Mucosa of stomach (tissue), 1 donor: ENCODE measurements at regions not wholly inside any gene's neighbourhood (a gene's known extent, or its start where the extent isn't known, plus 50 kb on each side); places are given as distances from the start of the nearest gene placed in this dataset.

Experiments
- H3K27me3 ChIP-seq: one replicate; pipeline ENCODE4 v1.7.0; 2013; ENCODE audit warnings: mild to moderate bottlenecking, low read length; ENCODE audit not compliant: control insufficient read depth, insufficient read depth
- H3K36me3 ChIP-seq: one replicate; pipeline ENCODE4 v1.7.0; 2013; ENCODE audit warnings: low read length; ENCODE audit not compliant: control insufficient read depth, insufficient read depth
- H3K4me1 ChIP-seq: one replicate; pipeline ENCODE4 v1.7.0; 2013; ENCODE audit warnings: mild to moderate bottlenecking, low read length; ENCODE audit not compliant: control insufficient read depth, insufficient read depth
- H3K4me3 ChIP-seq: one replicate; pipeline ENCODE4 v1.7.0; 2013; ENCODE audit warnings: low read length
- H3K9ac ChIP-seq: one replicate; pipeline ENCODE4 v1.7.0; 2013; ENCODE audit warnings: mild to moderate bottlenecking, low read length, moderate library complexity
- H3K9me3 ChIP-seq: one replicate; pipeline ENCODE4 v1.7.0; 2013; ENCODE audit warnings: mild to moderate bottlenecking, low read length, moderate library complexity; ENCODE audit not compliant: control insufficient read depth
- donor health status: Pancreatic carcinoma.

- Histone ChIP-seq H3K9ac (no peak overlapping the region), H3K9me3 (no peaks in the 10 kb centered on the region), H3K36me3 (no peaks in the 10 kb centered on the region), H3K27me3 (no peaks in the 10 kb centered on the region), H3K4me1 (no peaks in the 10 kb centered on the region), H3K4me3 (no peak overlapping the region)
These were observed 171.2 kb upstream of the CHRM2 start for GRCh38 chr7:136697271-136697670.

- Histone ChIP-seq H3K9me3 (no peaks in the 10 kb centered on the region), H3K36me3 (no peaks in the 10 kb centered on the region), H3K9ac (no peak overlapping the region), H3K4me1 (no peaks in the 10 kb centered on the region), H3K4me3 (no peak overlapping the region), H3K27me3 (no peaks in the 10 kb centered on the region)
These were observed 175.0 kb upstream of the CHRM2 start for GRCh38 chr7:136693166-136694119.

GRCh38 chr7:136692221-136692620 is 176.2 kb upstream of the CHRM2 start:
- no peaks in the 10 kb centered on the region for H3K27me3 ChIP-seq
- no peaks in the 10 kb centered on the region for H3K36me3 ChIP-seq
- H3K9me3 ChIP-seq, result no peaks in the 10 kb centered on the region
- no peak overlapping the region for H3K4me3 ChIP-seq
- no peak overlapping the region for H3K9ac ChIP-seq
- H3K4me1 ChIP-seq, result no peaks in the 10 kb centered on the region

GRCh38 chr7:136688601-136689000 is 179.9 kb upstream of the CHRM2 start:
- Histone ChIP-seq H3K4me3 (no peak overlapping the region), H3K27me3 (no peaks in the 10 kb centered on the region), H3K9ac (no peak overlapping the region), H3K9me3 (no peaks in the 10 kb centered on the region), H3K36me3 (no peaks in the 10 kb centered on the region), H3K4me1 (no peaks in the 10 kb centered on the region)

GRCh38 chr7:136687693-136688322 is 180.6 kb upstream of the CHRM2 start:
- no peaks in the 10 kb centered on the region for H3K4me1 ChIP-seq
- no peak overlapping the region for H3K9ac ChIP-seq
- no peaks in the 10 kb centered on the region for H3K9me3 ChIP-seq
- H3K4me3 ChIP-seq, result no peak overlapping the region
- no peaks in the 10 kb centered on the region for H3K27me3 ChIP-seq
- H3K36me3 ChIP-seq, result no peaks in the 10 kb centered on the region

- Histone ChIP-seq H3K27me3 (no peaks in the 10 kb centered on the region), H3K36me3 (no peaks in the 10 kb centered on the region), H3K9ac (no peak overlapping the region), H3K4me1 (no peaks in the 10 kb centered on the region), H3K4me3 (no peak overlapping the region), H3K9me3 (no peaks in the 10 kb centered on the region)
These were observed 182.8 kb upstream of the CHRM2 start for GRCh38 chr7:136685501-136686173.

GRCh38 chr7:136677471-136678365 is 190.7 kb upstream of the CHRM2 start:
- Histone ChIP-seq H3K9me3 (no peaks in the 10 kb centered on the region), H3K4me1 (no peaks in the 10 kb centered on the region), H3K4me3 (no peak overlapping the region), H3K27me3 (no peaks in the 10 kb centered on the region), H3K36me3 (no peaks in the 10 kb centered on the region), H3K9ac (no peak overlapping the region)

GRCh38 chr7:136667584-136667983 is 200.9 kb upstream of the CHRM2 start:
- Histone ChIP-seq H3K9ac (no peak overlapping the region), H3K27me3 (no peaks in the 10 kb centered on the region), H3K9me3 (no peaks in the 10 kb centered on the region), H3K36me3 (no peaks in the 10 kb centered on the region), H3K4me3 (no peak overlapping the region), H3K4me1 (no peaks in the 10 kb centered on the region)

GRCh38 chr7:136665878-136666509 is 202.5 kb upstream of the CHRM2 start:
- Histone ChIP-seq H3K4me3 (no peak overlapping the region), H3K9ac (no peak overlapping the region), H3K4me1 (no peaks in the 10 kb centered on the region), H3K27me3 (no peaks in the 10 kb centered on the region), H3K9me3 (no peaks in the 10 kb centered on the region), H3K36me3 (no peaks in the 10 kb centered on the region)

- H3K9ac ChIP-seq, result no peak overlapping the region
- H3K4me3 ChIP-seq, result no peak overlapping the region
- H3K36me3 ChIP-seq, result no peaks in the 10 kb centered on the region
- no peaks in the 10 kb centered on the region for H3K27me3 ChIP-seq
- no peaks in the 10 kb centered on the region for H3K9me3 ChIP-seq
- no peaks in the 10 kb centered on the region for H3K4me1 ChIP-seq
These were observed 203.9 kb upstream of the CHRM2 start for GRCh38 chr7:136664537-136664936.

- H3K4me1 ChIP-seq, result no peaks in the 10 kb centered on the region
- H3K9me3 ChIP-seq, result no peaks in the 10 kb centered on the region
- no peaks in the 10 kb centered on the region for H3K27me3 ChIP-seq
- no peak overlapping the region for H3K9ac ChIP-seq
- H3K4me3 ChIP-seq, result no peak overlapping the region
- no peaks in the 10 kb centered on the region for H3K36me3 ChIP-seq
These were observed 210.9 kb upstream of the CHRM2 start for GRCh38 chr7:136657482-136657921.
